Astrocyte (in vitro differentiated cells and primary cell): ENCODE measurements at regions not wholly inside any gene's neighbourhood (a gene's known extent, or its start where the extent isn't known, plus 50 kb on each side); places are given as distances from the start of the nearest gene placed in this dataset.

ENCODE experiments used
- DNase-seq: peaks from one replicate; pipeline ENCODE4 v3.0.0-alpha.2; 2010; ENCODE audit warnings: low read depth
- FAIRE-seq: peaks from 2 replicates; lab custom pipeline; 2011; peaks lifted over from hg19 to GRCh38; lab: Jason Lieb, UNC
- H2AFZ ChIP-seq: 2 replicates; pipeline ENCODE4 v1.6.0; 2012; ENCODE audit warnings: low read depth, low read length, inconsistent platforms
- H3K27ac ChIP-seq: 2 replicates; pipeline ENCODE4 v1.5.1; 2011; ENCODE audit warnings: low read depth, low read length, inconsistent platforms
- H3K27me3 ChIP-seq: 2 replicates; pipeline ENCODE4 v1.6.0; 2011; ENCODE audit warnings: low read length, inconsistent platforms; ENCODE audit not compliant: insufficient read depth
- H3K36me3 ChIP-seq: 2 replicates; pipeline ENCODE4 v1.5.1; 2011; ENCODE audit warnings: low read length, inconsistent platforms; ENCODE audit not compliant: insufficient read depth
- H3K4me1 ChIP-seq: 2 replicates; pipeline ENCODE4 v1.5.1; 2011; ENCODE audit warnings: low read length, inconsistent platforms; ENCODE audit not compliant: insufficient read depth
- H3K4me2 ChIP-seq: 2 replicates; pipeline ENCODE4 v1.6.0; 2012; ENCODE audit warnings: low read length, inconsistent platforms
- H3K4me3 ChIP-seq: 2 replicates; pipeline ENCODE4 v1.5.1; 2011; ENCODE audit warnings: low read depth, mild to moderate bottlenecking, low read length, inconsistent platforms; ENCODE audit not compliant: insufficient read depth
- H3K79me2 ChIP-seq: 2 replicates; pipeline ENCODE4 v1.6.0; 2012; ENCODE audit warnings: mild to moderate bottlenecking, low read length, inconsistent platforms; ENCODE audit not compliant: insufficient read depth
- H3K9ac ChIP-seq: 2 replicates; pipeline ENCODE4 v1.6.0; 2012; ENCODE audit warnings: mild to moderate bottlenecking, low read length, inconsistent platforms
- H3K9me3 ChIP-seq: 2 replicates; pipeline ENCODE4 v1.5.1; 2012; ENCODE audit warnings: low read depth, mild to moderate bottlenecking, low read length, inconsistent platforms; ENCODE audit not compliant: insufficient read depth
- H4K20me1 ChIP-seq: 2 replicates; pipeline ENCODE4 v1.6.0; 2012; ENCODE audit warnings: low read length, inconsistent platforms; ENCODE audit not compliant: insufficient read depth
- H3K27ac Mint-ChIP-seq: one replicate; pipeline ENCODE4 v1.8.0; 2021; ENCODE audit warnings: mild to moderate bottlenecking, mixed read lengths; ENCODE audit not compliant: unreplicated experiment
- H3K27me3 Mint-ChIP-seq: one replicate; pipeline ENCODE4 v1.8.0; 2021; ENCODE audit warnings: low read depth, mixed read lengths; ENCODE audit not compliant: unreplicated experiment
- H3K36me3 Mint-ChIP-seq: one replicate; pipeline ENCODE4 v1.8.0; 2021; ENCODE audit warnings: low read depth, mixed read lengths; ENCODE audit not compliant: unreplicated experiment
- H3K4me1 Mint-ChIP-seq: one replicate; pipeline ENCODE4 v1.8.0; 2021; ENCODE audit warnings: low read depth, mixed read lengths; ENCODE audit not compliant: unreplicated experiment
- H3K4me3 Mint-ChIP-seq: one replicate; pipeline ENCODE4 v1.8.0; 2021; ENCODE audit warnings: mild to moderate bottlenecking, moderate library complexity, mixed read lengths; ENCODE audit not compliant: unreplicated experiment
- H3K9me3 Mint-ChIP-seq: one replicate; pipeline ENCODE4 v1.8.0; 2021; ENCODE audit warnings: mild to moderate bottlenecking, mixed read lengths; ENCODE audit not compliant: unreplicated experiment
- EZH2 ChIP-seq: IDR thresholded peaks from 2 replicates; pipeline ENCODE4 v1.6.1; 2012; ENCODE audit warnings: mild to moderate bottlenecking, low read length, inconsistent platforms; ENCODE audit not compliant: insufficient read depth
- TF ChIP-seq, protein P1 (sequence below): IDR thresholded peaks from 2 replicates; pipeline ENCODE4 v1.5.1; 2011; ENCODE audit warnings: low read depth, mild to moderate bottlenecking, inconsistent platforms, low read length, moderate library complexity; ENCODE audit not compliant: insufficient read depth

DNA sequence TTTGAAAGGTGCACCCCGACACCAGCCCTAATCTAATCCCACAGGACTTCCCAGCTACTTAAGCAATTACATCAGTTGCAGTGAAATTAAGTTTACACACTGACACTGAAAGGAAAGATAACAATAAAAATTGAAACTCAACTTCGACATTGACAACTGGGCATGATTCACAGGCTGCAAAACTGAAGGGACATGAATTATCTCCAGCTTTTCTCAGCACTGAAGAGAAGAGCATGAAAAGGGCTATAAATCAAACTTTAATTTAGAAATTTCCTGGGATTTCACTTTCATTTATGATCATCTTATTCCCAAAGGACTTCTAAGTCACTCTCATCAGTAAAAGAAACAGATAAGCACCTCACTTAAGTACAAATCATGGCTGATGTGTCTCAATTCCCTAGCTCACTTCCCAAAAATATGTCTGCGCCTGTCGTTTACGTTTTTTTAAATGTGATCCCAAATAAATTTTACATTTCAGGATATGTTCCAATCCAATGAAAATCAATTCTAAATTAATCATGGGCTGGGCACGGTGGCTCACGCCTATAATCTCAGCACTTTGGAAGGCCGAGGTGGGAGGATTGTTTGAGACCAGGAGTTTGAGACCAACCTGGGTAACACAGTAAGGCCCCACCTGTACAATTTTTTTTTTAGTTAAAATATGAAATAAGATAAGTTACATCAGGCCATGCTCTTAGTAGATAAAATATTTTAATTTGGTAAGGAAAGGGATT lies 134.4 kb upstream of the TBL1X start:
- Mint-ChIP-seq H3K27me3 (peaks cover 4% of the 10 kb centered on the region), H3K4me3 (no peak overlapping the region), H3K9me3 (no peaks in the 10 kb centered on the region), H3K4me1 (peaks cover 27% of the 10 kb centered on the region), H3K36me3 (no peaks in the 10 kb centered on the region), H3K27ac (no peak overlapping the region)
- TF ChIP-seq EZH2: no peak
- TF ChIP-seq, protein P1, sequence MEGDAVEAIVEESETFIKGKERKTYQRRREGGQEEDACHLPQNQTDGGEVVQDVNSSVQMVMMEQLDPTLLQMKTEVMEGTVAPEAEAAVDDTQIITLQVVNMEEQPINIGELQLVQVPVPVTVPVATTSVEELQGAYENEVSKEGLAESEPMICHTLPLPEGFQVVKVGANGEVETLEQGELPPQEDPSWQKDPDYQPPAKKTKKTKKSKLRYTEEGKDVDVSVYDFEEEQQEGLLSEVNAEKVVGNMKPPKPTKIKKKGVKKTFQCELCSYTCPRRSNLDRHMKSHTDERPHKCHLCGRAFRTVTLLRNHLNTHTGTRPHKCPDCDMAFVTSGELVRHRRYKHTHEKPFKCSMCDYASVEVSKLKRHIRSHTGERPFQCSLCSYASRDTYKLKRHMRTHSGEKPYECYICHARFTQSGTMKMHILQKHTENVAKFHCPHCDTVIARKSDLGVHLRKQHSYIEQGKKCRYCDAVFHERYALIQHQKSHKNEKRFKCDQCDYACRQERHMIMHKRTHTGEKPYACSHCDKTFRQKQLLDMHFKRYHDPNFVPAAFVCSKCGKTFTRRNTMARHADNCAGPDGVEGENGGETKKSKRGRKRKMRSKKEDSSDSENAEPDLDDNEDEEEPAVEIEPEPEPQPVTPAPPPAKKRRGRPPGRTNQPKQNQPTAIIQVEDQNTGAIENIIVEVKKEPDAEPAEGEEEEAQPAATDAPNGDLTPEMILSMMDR: no peak
- Histone ChIP-seq H3K9me3 (no peaks in the 10 kb centered on the region), H3K27me3 (no peaks in the 10 kb centered on the region), H4K20me1 (no peaks in the 10 kb centered on the region), H3K4me2 (no peak overlapping the region), H3K27ac (no peak overlapping the region), H3K4me3 (no peak overlapping the region), H3K36me3 (no peaks in the 10 kb centered on the region), H3K9ac (no peak overlapping the region), H3K4me1 (peaks cover 9% of the 10 kb centered on the region), H2AFZ (no peak overlapping the region), H3K79me2 (no peaks in the 10 kb centered on the region)
- peak; percentile 66 for FAIRE-seq
- no peak for DNase-seq

DNA sequence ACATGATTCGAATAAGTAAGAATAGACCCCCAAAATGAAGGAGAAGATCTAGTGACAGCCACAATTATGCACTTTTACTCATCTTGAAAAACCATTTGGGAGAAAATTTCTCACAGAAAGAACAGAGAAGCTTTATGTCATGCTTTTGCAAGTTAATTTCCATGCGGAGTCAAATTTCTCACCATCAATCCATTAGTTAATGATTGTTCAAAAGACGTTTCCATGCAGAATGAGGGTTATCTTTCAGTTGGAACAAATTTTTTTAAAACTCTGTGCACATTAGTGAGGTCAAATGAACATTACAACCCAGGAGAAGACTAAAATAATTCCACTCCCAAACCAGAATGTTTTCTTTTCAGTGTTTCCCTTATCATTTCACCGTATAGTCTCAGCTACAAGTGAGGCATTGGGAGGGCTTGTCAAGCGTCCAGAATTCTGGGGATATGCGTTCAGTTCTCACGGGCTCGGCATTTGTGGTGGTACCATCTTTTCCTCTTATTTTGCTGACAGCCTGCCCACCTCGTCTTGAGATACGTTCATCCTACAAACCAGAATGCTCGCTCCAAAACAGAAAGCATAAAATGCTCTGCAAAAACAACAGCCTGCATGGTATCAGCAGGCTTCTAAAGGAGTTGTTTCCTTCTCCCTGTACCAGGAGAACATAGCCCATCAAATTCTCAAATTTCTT lies 130.8 kb upstream of the TBL1X start:
- no peak overlapping the region for H3K27ac ChIP-seq
- no peak overlapping the region for H3K4me3 ChIP-seq
- H4K20me1 ChIP-seq: no peaks in the 10 kb centered on the region
- no peaks in the 10 kb centered on the region for H3K36me3 ChIP-seq
- H3K79me2 ChIP-seq: no peaks in the 10 kb centered on the region
- H3K4me1 ChIP-seq: no peaks in the 10 kb centered on the region
- no peak overlapping the region for H3K4me3 Mint-ChIP-seq
- H3K9ac ChIP-seq: no peak overlapping the region
- DNase-seq: no peak
- peaks cover 8% of the 10 kb centered on the region for H3K4me1 Mint-ChIP-seq
- H3K9me3 ChIP-seq: no peaks in the 10 kb centered on the region
- no peaks in the 10 kb centered on the region for H3K36me3 Mint-ChIP-seq
- H3K27me3 ChIP-seq: no peaks in the 10 kb centered on the region
- H3K27me3 Mint-ChIP-seq: peaks cover 4% of the 10 kb centered on the region
- H3K4me2 ChIP-seq: no peak overlapping the region
- H3K9me3 Mint-ChIP-seq: no peaks in the 10 kb centered on the region
- H2AFZ ChIP-seq: no peak overlapping the region
- H3K27ac Mint-ChIP-seq: no peak overlapping the region
- peak; percentile 45 for FAIRE-seq
- TF ChIP-seq, protein P1: no peak
- no peak for TF ChIP-seq EZH2

DNA sequence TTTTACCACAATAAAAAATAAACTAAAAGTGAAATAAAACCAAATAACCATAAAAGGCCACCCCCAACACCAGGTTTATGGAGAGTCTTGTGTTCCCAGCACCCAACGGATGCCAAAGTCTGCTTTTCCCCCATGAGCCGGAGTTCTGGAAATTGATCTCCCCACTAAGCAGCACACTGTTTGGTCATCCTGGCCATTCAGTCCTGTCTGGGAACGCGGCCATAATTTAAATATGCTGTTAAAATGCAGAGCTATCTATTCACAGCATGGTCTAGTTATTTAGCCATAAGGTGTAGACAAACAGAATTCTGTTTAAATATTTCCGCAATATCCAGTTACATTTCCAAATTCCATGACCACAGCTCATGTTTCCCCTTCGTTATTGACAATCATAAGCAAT lies 129.6 kb upstream of the TBL1X start:
- Histone ChIP-seq H3K9ac (no peak overlapping the region), H3K4me2 (no peak overlapping the region), H3K36me3 (no peaks in the 10 kb centered on the region), H3K27me3 (no peaks in the 10 kb centered on the region), H3K27ac (no peak overlapping the region), H4K20me1 (no peaks in the 10 kb centered on the region), H3K9me3 (no peaks in the 10 kb centered on the region), H2AFZ (no peak overlapping the region), H3K4me1 (no peaks in the 10 kb centered on the region), H3K4me3 (no peak overlapping the region), H3K79me2 (no peaks in the 10 kb centered on the region)
- H3K4me3 Mint-ChIP-seq: no peak overlapping the region
- peaks cover 8% of the 10 kb centered on the region for H3K4me1 Mint-ChIP-seq
- TF ChIP-seq, protein P1: no peak
- TF ChIP-seq EZH2: no peak
- H3K9me3 Mint-ChIP-seq: no peaks in the 10 kb centered on the region
- no peak overlapping the region for H3K27ac Mint-ChIP-seq
- no peak for DNase-seq
- FAIRE-seq: peak; percentile 82
- H3K36me3 Mint-ChIP-seq: no peaks in the 10 kb centered on the region
- peaks cover 2% of the 10 kb centered on the region for H3K27me3 Mint-ChIP-seq
